Stomach smooth muscle (tissue), 2 donors: ENCODE measurements at regions not wholly inside any gene's neighbourhood (a gene's known extent, or its start where the extent isn't known, plus 50 kb on each side); places are given as distances from the start of the nearest gene placed in this dataset.

ENCODE experiments used
- H3K27ac ChIP-seq: one replicate; pipeline ENCODE4 v1.7.0; 2013; ENCODE audit warnings: mild to moderate bottlenecking, low read length, inconsistent platforms
- H3K27me3 ChIP-seq, 2 donors: one replicate each; pipeline ENCODE4 v1.7.0; 2013; ENCODE audit warnings: low read length in 2 of 2; ENCODE audit not compliant: insufficient read depth in 2 of 2, control insufficient read depth in 1 of 2
- H3K36me3 ChIP-seq, 2 donors: one replicate each; pipeline ENCODE4 v1.7.0; 2013; ENCODE audit warnings: low read length in 2 of 2; ENCODE audit not compliant: control insufficient read depth in 2 of 2, insufficient read depth in 2 of 2
- H3K4me1 ChIP-seq: one replicate; pipeline ENCODE4 v1.7.0; 2013; ENCODE audit warnings: low read length; ENCODE audit not compliant: control insufficient read depth, insufficient read depth
- H3K4me3 ChIP-seq, 2 donors: one replicate each; pipeline ENCODE4 v1.7.0; 2013; ENCODE audit warnings: low read length in 2 of 2
- H3K9ac ChIP-seq, 2 donors: one replicate each; pipeline ENCODE4 v1.7.0; 2013; ENCODE audit warnings: low read length in 2 of 2, mild to moderate bottlenecking in 1 of 2
- H3K9me3 ChIP-seq, 2 donors: one replicate each; pipeline ENCODE4 v1.7.0; 2013; ENCODE audit warnings: low read length in 2 of 2; ENCODE audit not compliant: control insufficient read depth in 2 of 2
- donor health status: healthy.
- donor health status: Pancreatic carcinoma.

DNA sequence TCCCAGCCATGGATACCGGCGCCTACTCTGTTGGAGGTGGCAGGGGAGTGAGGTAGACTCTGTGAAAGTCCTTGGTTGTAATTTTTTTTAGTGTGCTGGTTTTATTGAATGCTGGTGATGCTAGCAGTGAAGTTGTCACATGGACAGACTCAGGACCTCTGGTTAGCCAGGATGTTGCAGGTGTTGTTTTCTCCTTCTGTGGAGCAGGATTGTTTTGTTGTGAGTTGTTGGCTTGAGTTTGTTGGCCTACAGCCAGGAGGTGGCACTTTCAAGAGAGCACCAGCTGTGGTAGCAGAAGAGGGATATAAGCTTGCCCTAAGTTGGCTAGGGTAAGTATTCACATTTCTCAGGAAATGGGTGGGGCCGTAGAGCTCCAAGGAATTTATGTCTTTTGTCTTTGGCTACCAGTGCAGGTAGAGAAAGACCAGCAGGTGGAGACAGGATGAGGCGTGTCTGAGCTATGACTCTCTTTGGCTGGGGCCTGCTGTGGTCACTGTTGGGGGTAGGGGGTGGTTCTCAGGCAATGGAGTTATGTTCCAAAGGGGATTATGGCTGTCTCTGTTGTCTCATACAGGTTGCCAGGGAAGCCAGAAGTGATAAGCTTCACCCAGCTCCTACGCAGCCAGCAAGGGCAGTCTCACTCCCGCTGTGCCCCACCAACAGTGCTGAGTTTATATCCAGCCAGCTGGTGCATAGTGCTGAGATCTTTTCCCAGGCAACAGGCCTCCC lies 248.7 kb downstream of the TAF11L14 start:
- H3K27ac ChIP-seq = no peak overlapping the region
- H3K4me1 ChIP-seq = no peaks in the 10 kb centered on the region
- H3K27me3 ChIP-seq = no peaks in the 10 kb centered on the region
- H3K4me3 ChIP-seq = no peak overlapping the region
- H3K9ac ChIP-seq = no peak overlapping the region
- no peaks in the 10 kb centered on the region for H3K36me3 ChIP-seq
- no peaks in the 10 kb centered on the region for H3K9me3 ChIP-seq

- Histone ChIP-seq H3K9me3 (peaks cover 0 to 2% of the 10 kb centered on the region in 2 donors), H3K36me3 (no peaks in the 10 kb centered on the region), H3K27ac (no peak overlapping the region), H3K4me3 (no peak overlapping the region), H3K4me1 (no peaks in the 10 kb centered on the region), H3K27me3 (no peaks in the 10 kb centered on the region), H3K9ac (no peak overlapping the region)
These were observed 253.9 kb downstream of the TAF11L14 start for GRCh38 chr5:17888155-17888554.

GRCh38 chr5:17890501-17890900 lies 256.2 kb downstream of the TAF11L14 start:
- Histone ChIP-seq H3K9ac (no peak overlapping the region), H3K9me3 (peaks cover 0 to 2% of the 10 kb centered on the region in 2 donors), H3K27me3 (no peaks in the 10 kb centered on the region), H3K36me3 (no peaks in the 10 kb centered on the region), H3K4me1 (no peaks in the 10 kb centered on the region), H3K27ac (no peak overlapping the region), H3K4me3 (no peak overlapping the region)

GRCh38 chr5:17891881-17892280 lies 257.6 kb downstream of the TAF11L14 start:
- no peak overlapping the region for H3K9ac ChIP-seq
- no peaks in the 10 kb centered on the region for H3K36me3 ChIP-seq
- no peaks in the 10 kb centered on the region for H3K27me3 ChIP-seq
- H3K4me1 ChIP-seq = no peaks in the 10 kb centered on the region
- no peak overlapping the region for H3K27ac ChIP-seq
- H3K9me3 ChIP-seq = peaks cover 0 to 2% of the 10 kb centered on the region in 2 donors
- no peak overlapping the region for H3K4me3 ChIP-seq

DNA sequence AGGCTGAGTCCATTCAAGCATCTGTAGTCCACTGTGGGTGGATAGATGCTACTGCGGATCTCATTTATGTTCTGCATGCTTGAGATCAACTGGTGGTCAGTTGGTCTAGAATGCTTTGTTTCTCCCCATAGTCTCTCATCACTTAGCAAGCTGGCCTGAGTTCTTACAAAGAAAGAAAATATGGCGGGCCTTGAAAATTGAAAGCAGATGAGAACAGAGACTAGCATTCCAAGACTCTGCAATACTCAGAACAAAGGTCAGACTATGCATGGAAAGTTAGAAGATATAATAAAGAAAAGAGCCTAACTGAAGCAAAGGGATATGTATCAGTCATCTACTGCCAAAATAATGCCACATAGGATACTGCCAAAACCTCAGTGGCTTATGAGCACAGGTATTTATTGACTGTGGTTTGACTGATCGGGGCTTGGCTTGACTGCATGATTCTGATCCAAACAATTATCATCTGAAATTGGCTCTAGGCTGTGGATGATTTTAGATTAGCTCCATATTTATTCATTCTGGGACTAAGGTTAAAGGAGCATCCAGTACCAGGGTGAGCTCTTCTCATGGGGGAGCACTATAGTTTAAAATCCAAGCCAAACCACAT lies 258.9 kb downstream of the TAF11L14 start:
- H3K9ac ChIP-seq = no peak overlapping the region
- H3K4me1 ChIP-seq = no peaks in the 10 kb centered on the region
- H3K36me3 ChIP-seq = no peaks in the 10 kb centered on the region
- H3K27me3 ChIP-seq = no peaks in the 10 kb centered on the region
- H3K27ac ChIP-seq = no peak overlapping the region
- no peak overlapping the region for H3K4me3 ChIP-seq
- peaks cover 0 to 2% of the 10 kb centered on the region in 2 donors for H3K9me3 ChIP-seq

GRCh38 chr5:17895288-17896033 lies 261.2 kb downstream of the TAF11L14 start:
- H3K27me3 ChIP-seq = no peaks in the 10 kb centered on the region
- H3K36me3 ChIP-seq = no peaks in the 10 kb centered on the region
- H3K27ac ChIP-seq = no peak overlapping the region
- peaks cover 0 to 2% of the 10 kb centered on the region in 2 donors for H3K9me3 ChIP-seq
- H3K4me3 ChIP-seq = no peak overlapping the region
- H3K4me1 ChIP-seq = no peaks in the 10 kb centered on the region
- H3K9ac ChIP-seq = no peak overlapping the region

GRCh38 chr5:17896605-17897004 lies 262.3 kb downstream of the TAF11L14 start:
- H3K9ac ChIP-seq = no peak overlapping the region
- no peaks in the 10 kb centered on the region for H3K36me3 ChIP-seq
- H3K27ac ChIP-seq = no peak overlapping the region

GRCh38 chr5:17897776-17898175 lies 263.5 kb downstream of the TAF11L14 start:
- no peaks in the 10 kb centered on the region for H3K4me1 ChIP-seq
- no peak overlapping the region for H3K27ac ChIP-seq
- no peak overlapping the region for H3K4me3 ChIP-seq
- H3K36me3 ChIP-seq = no peaks in the 10 kb centered on the region
- no peak overlapping the region for H3K9ac ChIP-seq
- no peaks in the 10 kb centered on the region for H3K9me3 ChIP-seq
- H3K27me3 ChIP-seq = no peaks in the 10 kb centered on the region

More at GRCh38 chr5:17896605-17897004, 262.3 kb downstream of the TAF11L14 start:
- H3K9me3 ChIP-seq = peaks cover 0 to 2% of the 10 kb centered on the region in 2 donors
- H3K4me3 ChIP-seq = no peak overlapping the region
- H3K4me1 ChIP-seq = no peaks in the 10 kb centered on the region
- H3K27me3 ChIP-seq = no peaks in the 10 kb centered on the region

- no peaks in the 10 kb centered on the region for H3K4me1 ChIP-seq
- H3K36me3 ChIP-seq = no peaks in the 10 kb centered on the region
- H3K4me3 ChIP-seq = no peak overlapping the region
- no peaks in the 10 kb centered on the region for H3K9me3 ChIP-seq
- no peak overlapping the region for H3K27ac ChIP-seq
- H3K9ac ChIP-seq = no peak overlapping the region
- H3K27me3 ChIP-seq = no peaks in the 10 kb centered on the region
These were observed 264.5 kb downstream of the TAF11L14 start for GRCh38 chr5:17898766-17899165.

GRCh38 chr5:17907094-17907493 lies 272.8 kb downstream of the TAF11L14 start:
- Histone ChIP-seq H3K4me1 (no peaks in the 10 kb centered on the region), H3K27me3 (no peaks in the 10 kb centered on the region), H3K36me3 (no peaks in the 10 kb centered on the region), H3K27ac (no peak overlapping the region), H3K4me3 (no peak overlapping the region), H3K9ac (no peak overlapping the region), H3K9me3 (peaks cover 0 to 3% of the 10 kb centered on the region in 2 donors)
